B cell (primary cell): ENCODE measurements at regions not wholly inside any gene's neighbourhood (a gene's known extent, or its start where the extent isn't known, plus 50 kb on each side); places are given as distances from the start of the nearest gene placed in this dataset. TPM values are rescaled to one million over a fixed set of nuclear protein-coding genes. Genes with fewer than 3 reads are reported as not detected.

Source experiments
- ATAC-seq: fragments of 200-7000 bp; cut with Tn5 transposase; one replicate; pipeline ENCODE4 v1.10.0; 2021; ENCODE audit warnings: low read depth, mild to moderate bottlenecking, moderate number of reproducible peaks, moderate library complexity
- CTCF ChIA-PET: fragments of 350-600 bp; sonication (Branson Sonifier 250); formaldehyde crosslinking; loops from one replicate; lab custom pipeline; 2021; ENCODE audit warnings: antibody characterized with exemption, inconsistent platforms; lab: Charles Lee
- POLR2A ChIA-PET: fragments of 350-600 bp; sonication (Branson Sonifier 250); formaldehyde crosslinking; loops from one replicate; lab custom pipeline; 2021; ENCODE audit warnings: antibody characterized with exemption; lab: Charles Lee
- DNase-seq: peaks from one replicate; pipeline ENCODE4 v3.0.0; 2013
- H2AFZ ChIP-seq: 2 replicates; pipeline ENCODE4 v1.6.1; 2012; ENCODE audit warnings: mild to moderate bottlenecking, low read depth, low read length; ENCODE audit not compliant: insufficient read depth, poor library complexity, severe bottlenecking
- H3K27ac ChIP-seq, 2 donors: 1 replicate in 1 of 2; 2 replicates in 1 of 2; pipeline ENCODE4 v1.5.1; 2012 to 2013; ENCODE audit warnings: low read length in 2 of 2, mild to moderate bottlenecking in 2 of 2, moderate library complexity in 1 of 2
- H3K27me3 ChIP-seq, 4 experiments: fragments of 200-600 bp in 1 of 4; sonication (generic) in 1 of 4; replicated peaks in 1 of 4; 1 replicate in 2 of 4; 2 replicates in 2 of 4; pipeline versions ENCODE4 v1.6.1 to v1.7.0; 2013 to 2016; ENCODE audit warnings: low read length in 3 of 4, mild to moderate bottlenecking in 2 of 4, mixed read lengths in 1 of 4, moderate library complexity in 1 of 4; ENCODE audit not compliant: insufficient read depth in 4 of 4, control insufficient read depth in 3 of 4; ENCODE audit errors: control extremely low read depth in 1 of 4
- H3K36me3 ChIP-seq, 2 experiments: replicated peaks in 1 of 2; 1 replicate in 1 of 2; 2 replicates in 1 of 2; pipeline versions ENCODE4 v1.6.1 to v1.7.1; 2013; ENCODE audit warnings: low read length in 1 of 2; ENCODE audit not compliant: insufficient read depth in 2 of 2, control insufficient read depth in 1 of 2; ENCODE audit errors: control extremely low read depth in 1 of 2, extremely low read depth in 1 of 2
- H3K4me1 ChIP-seq, 2 donors: fragments of 200-600 bp in 1 of 2; sonication (generic) in 1 of 2; 1 replicate in 1 of 2; 2 replicates in 1 of 2; pipeline versions ENCODE4 v1.5.1 to v1.6.1; 2013 to 2017; ENCODE audit warnings: low read length in 2 of 2; ENCODE audit not compliant: control insufficient read depth in 2 of 2, insufficient read depth in 2 of 2
- H3K4me2 ChIP-seq: replicated peaks from 2 replicates; pipeline ENCODE3; 2012; ENCODE audit warnings: mild to moderate bottlenecking, low read depth, low read length; ENCODE audit not compliant: poor library complexity, severe bottlenecking
- H3K4me3 ChIP-seq, 5 experiments: fragments of 200-600 bp in 1 of 5; sonication (generic) in 1 of 5; 1 replicate in 3 of 5; 2 replicates in 2 of 5; pipeline versions ENCODE4 v1.5.1 to v1.7.0; 2011 to 2016; ENCODE audit warnings: low read length in 4 of 5, mild to moderate bottlenecking in 4 of 5, low read depth in 2 of 5, control low read depth in 1 of 5, moderate library complexity in 1 of 5; ENCODE audit not compliant: insufficient read depth in 1 of 5; ENCODE audit errors: control extremely low read depth in 1 of 5, extremely low read depth in 1 of 5
- H3K79me2 ChIP-seq: fragments of 200-600 bp; sonication (generic); one replicate; pipeline ENCODE4 v1.6.0; 2016; ENCODE audit warnings: low read length; ENCODE audit not compliant: control insufficient read depth, insufficient read depth
- H3K9ac ChIP-seq: fragments of 200-600 bp; sonication (generic); 2 replicates; pipeline ENCODE4 v1.6.1; 2017; ENCODE audit warnings: mild to moderate bottlenecking, low read length, moderate library complexity
- H3K9me3 ChIP-seq, 3 donors: one replicate each; pipeline versions ENCODE4 v1.6.1 to v1.7.1; 2013; ENCODE audit warnings: low read length in 2 of 3; ENCODE audit not compliant: control insufficient read depth in 2 of 3, insufficient read depth in 1 of 3; ENCODE audit errors: control extremely low read depth in 1 of 3
- H4K20me1 ChIP-seq: 2 replicates; pipeline ENCODE4 v1.6.0; 2012; ENCODE audit warnings: mild to moderate bottlenecking, low read length; ENCODE audit not compliant: insufficient read depth, control insufficient read depth, poor library complexity, severe bottlenecking
- H3K27ac Mint-ChIP-seq: one replicate; pipeline ENCODE4 v1.8.0; 2021; ENCODE audit warnings: mixed read lengths
- H3K27me3 Mint-ChIP-seq: one replicate; pipeline ENCODE4 v1.8.0; 2021; ENCODE audit warnings: mixed read lengths
- H3K4me1 Mint-ChIP-seq: one replicate; pipeline ENCODE4 v1.8.0; 2021; ENCODE audit warnings: mixed read lengths
- H3K4me3 Mint-ChIP-seq: one replicate; pipeline ENCODE4 v1.8.0; 2021; ENCODE audit warnings: mixed read lengths
- H3K9me3 Mint-ChIP-seq: one replicate; pipeline ENCODE4 v1.8.0; 2022; ENCODE audit warnings: mixed read lengths; ENCODE audit not compliant: insufficient read depth
- EZH2 ChIP-seq: IDR thresholded peaks from 2 replicates; pipeline ENCODE4 v1.6.1; 2012; ENCODE audit warnings: borderline replicate concordance, low read depth, mild to moderate bottlenecking, moderate library complexity, low read length; ENCODE audit not compliant: insufficient read depth, poor library complexity, severe bottlenecking
- WGBS: methylation state at CpG from one replicate; pipeline ENCODE4 v1.1.5; 2013; ENCODE audit warnings: missing lambda C conversion rate; ENCODE audit not compliant: insufficient coverage; 5-methylcytosine and 5-hydroxymethylcytosine counted together
- intact Hi-C: fragments of 100-400 bp; cut with micrococcal nuclease; formaldehyde crosslinking; loops from one replicate; pipeline ENCODE4 v1.10.0; 2022
- small RNA-seq: library from RNA; depleted of rRNA; stranded (forward); fragments of <200 nt; gene quantifications from one replicate; pipeline ENCODE3, GENCODE V24; 2012; ENCODE audit warnings: low replicate concordance, low read depth; ENCODE audit not compliant: insufficient read length
- TF ChIP-seq, protein P1 (sequence below): fragments of 200-600 bp; IDR thresholded peaks from one replicate; pipeline ENCODE4 v1.8.0; 2022; ENCODE audit warnings: antibody characterized with exemption, mild to moderate bottlenecking

DNA sequence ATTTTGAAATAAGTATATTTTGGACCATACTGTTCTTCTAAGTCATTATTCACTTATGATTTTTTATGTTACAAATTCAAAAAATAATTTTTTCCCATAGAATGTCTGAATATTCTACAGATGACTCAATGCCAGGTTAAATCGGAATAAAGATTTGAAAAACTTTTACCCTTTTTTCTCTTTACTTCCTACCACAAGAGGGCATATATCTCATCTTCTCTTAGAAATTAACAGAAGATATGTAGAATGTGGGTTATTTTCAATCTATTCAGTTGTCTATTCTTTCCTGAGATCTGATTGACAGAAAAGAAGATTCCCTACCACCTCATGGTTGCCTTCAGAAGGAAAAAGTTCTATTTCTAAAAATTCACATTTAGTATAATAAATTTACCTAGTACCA is 53.0 kb upstream of the KITLG start:
- intact Hi-C loops, result no loop called here
- H3K4me1 Mint-ChIP-seq, result no peaks in the 10 kb centered on the region
- H3K27me3 Mint-ChIP-seq, result no peaks in the 10 kb centered on the region
- ChIA-PET CTCF (no interaction called here), POLR2A (no interaction called here)
- no peak overlapping the region for H3K4me3 Mint-ChIP-seq
- H3K27me3 ChIP-seq, result no peaks in the 10 kb centered on the region
- H3K4me2 ChIP-seq, result no peak overlapping the region
- no peak overlapping the region for H2AFZ ChIP-seq
- no peak overlapping the region for H3K27ac Mint-ChIP-seq
- TF ChIP-seq EZH2, result no peak
- TF ChIP-seq, protein P1, sequence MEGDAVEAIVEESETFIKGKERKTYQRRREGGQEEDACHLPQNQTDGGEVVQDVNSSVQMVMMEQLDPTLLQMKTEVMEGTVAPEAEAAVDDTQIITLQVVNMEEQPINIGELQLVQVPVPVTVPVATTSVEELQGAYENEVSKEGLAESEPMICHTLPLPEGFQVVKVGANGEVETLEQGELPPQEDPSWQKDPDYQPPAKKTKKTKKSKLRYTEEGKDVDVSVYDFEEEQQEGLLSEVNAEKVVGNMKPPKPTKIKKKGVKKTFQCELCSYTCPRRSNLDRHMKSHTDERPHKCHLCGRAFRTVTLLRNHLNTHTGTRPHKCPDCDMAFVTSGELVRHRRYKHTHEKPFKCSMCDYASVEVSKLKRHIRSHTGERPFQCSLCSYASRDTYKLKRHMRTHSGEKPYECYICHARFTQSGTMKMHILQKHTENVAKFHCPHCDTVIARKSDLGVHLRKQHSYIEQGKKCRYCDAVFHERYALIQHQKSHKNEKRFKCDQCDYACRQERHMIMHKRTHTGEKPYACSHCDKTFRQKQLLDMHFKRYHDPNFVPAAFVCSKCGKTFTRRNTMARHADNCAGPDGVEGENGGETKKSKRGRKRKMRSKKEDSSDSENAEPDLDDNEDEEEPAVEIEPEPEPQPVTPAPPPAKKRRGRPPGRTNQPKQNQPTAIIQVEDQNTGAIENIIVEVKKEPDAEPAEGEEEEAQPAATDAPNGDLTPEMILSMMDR, result no peak
- no peaks in the 10 kb centered on the region for H3K36me3 ChIP-seq
- H3K9me3 ChIP-seq, result no peaks in the 10 kb centered on the region
- no peak for ATAC-seq
- no peaks in the 10 kb centered on the region for H3K79me2 ChIP-seq
- no peaks in the 10 kb centered on the region for H3K4me1 ChIP-seq
- DNase-seq, result no peak
- no peaks in the 10 kb centered on the region for H4K20me1 ChIP-seq
- H3K4me3 ChIP-seq, result no peak overlapping the region
- no peaks in the 10 kb centered on the region for H3K9me3 Mint-ChIP-seq
- WGBS, result no CpG with 5 or more reads among the region's 1 CpG
- no peak overlapping the region for H3K27ac ChIP-seq
- H3K9ac ChIP-seq, result no peak overlapping the region

DNA sequence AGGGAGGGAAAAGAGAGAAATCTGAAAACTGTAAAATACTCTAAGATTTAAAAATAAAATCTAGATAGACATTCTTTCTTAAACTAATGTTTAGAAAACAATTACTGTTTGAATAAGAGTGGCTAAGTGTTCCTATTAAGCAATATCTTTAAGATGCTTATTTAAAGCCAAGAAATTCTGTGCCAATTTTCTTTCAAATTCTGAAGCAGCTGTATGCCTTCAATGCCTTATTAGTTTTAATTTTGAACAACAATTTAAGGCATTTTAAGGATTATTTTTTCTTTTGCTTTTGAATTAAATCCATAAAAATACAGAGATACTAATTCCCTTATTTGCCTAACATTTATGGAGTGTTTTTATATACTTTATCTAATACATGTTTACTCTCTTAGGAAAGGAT is 50.3 kb upstream of the KITLG start:
- no peak overlapping the region for H3K4me3 ChIP-seq
- no peaks in the 10 kb centered on the region for H3K27me3 Mint-ChIP-seq
- H3K36me3 ChIP-seq, result no peaks in the 10 kb centered on the region
- no peaks in the 10 kb centered on the region for H3K9me3 Mint-ChIP-seq
- H3K9ac ChIP-seq, result no peak overlapping the region
- DNase-seq (no peak), ATAC-seq (no peak)
- H3K27me3 ChIP-seq, result no peaks in the 10 kb centered on the region
- ChIA-PET POLR2A (no interaction called here), CTCF (no interaction called here)
- intact Hi-C loops, result no loop called here
- no peak overlapping the region for H3K27ac ChIP-seq
- H3K79me2 ChIP-seq, result no peaks in the 10 kb centered on the region
- no peak overlapping the region for H3K27ac Mint-ChIP-seq
- no peaks in the 10 kb centered on the region for H3K9me3 ChIP-seq
- H3K4me1 Mint-ChIP-seq, result no peaks in the 10 kb centered on the region
- H3K4me3 Mint-ChIP-seq, result no peak overlapping the region
- H2AFZ ChIP-seq, result no peak overlapping the region
- H3K4me2 ChIP-seq, result no peak overlapping the region
- no peaks in the 10 kb centered on the region for H4K20me1 ChIP-seq
- no peaks in the 10 kb centered on the region for H3K4me1 ChIP-seq
- TF ChIP-seq, protein P1, result no peak
- no peak for TF ChIP-seq EZH2

Small RNA genes lying in the stretch of these regions (small RNA-seq; reads per million reads assigned to genes)
- not detected for gene RNU7-120P
